Brain microvascular endothelial cell (primary cell): ENCODE measurements at regions not wholly inside any gene's neighbourhood (a gene's known extent, or its start where the extent isn't known, plus 50 kb on each side); places are given as distances from the start of the nearest gene placed in this dataset.
"Not testable (repeated sequence)": the region's sequence is repeated elsewhere in the genome, so short reads cannot be mapped to it uniquely, and the experiment has no call there.

Source experiments
- DNase-seq: peaks from one replicate; pipeline ENCODE4 v3.0.0-alpha.2; 2020
- H3K27ac ChIP-seq: fragments of 250-450 bp; sonication (Bioruptor Pico); 2 replicates; pipeline ENCODE4 v1.5.1; 2020; ENCODE audit warnings: mild to moderate bottlenecking, moderate library complexity
- H3K27me3 ChIP-seq: fragments of 250-450 bp; sonication (Bioruptor Pico); replicated peaks from 2 replicates; pipeline ENCODE4 v1.5.1; 2020; ENCODE audit warnings: mild to moderate bottlenecking
- H3K36me3 ChIP-seq: fragments of 250-450 bp; sonication (Bioruptor Pico); replicated peaks from 2 replicates; pipeline ENCODE4 v1.5.1; 2020; ENCODE audit warnings: mild to moderate bottlenecking
- H3K4me3 ChIP-seq: 2 replicates; pipeline ENCODE4 v1.5.1; 2011; ENCODE audit warnings: low read depth, mild to moderate bottlenecking, control low read depth, low read length, moderate library complexity
- CTCF ChIP-seq: IDR thresholded peaks from 2 replicates; pipeline ENCODE4 v1.5.1; 2011; ENCODE audit warnings: low read depth, mild to moderate bottlenecking, moderate library complexity, low read length, control low read depth, inconsistent platforms; ENCODE audit errors: missing control alignments
- in situ Hi-C: cut with HindIII; loops from 2 replicates; pipeline ENCODE4 v1.10.0; 2017; ENCODE audit warnings: low sequenced_read_pairs, low pct_ligation_motif_present

- in situ Hi-C loops = no loop called here
- no peak for TF ChIP-seq CTCF
- Histone ChIP-seq H3K36me3 (no peaks in the 10 kb centered on the region), H3K27me3 (no peaks in the 10 kb centered on the region), H3K27ac (no peak overlapping the region), H3K4me3 (no peak overlapping the region)
- DNase-seq = no peak
Observed at GRCh38 chrX:28408017-28408723, 179.1 kb upstream of the IL1RAPL1 start.

GRCh38 chrX:28398342-28398741, 188.9 kb upstream of the IL1RAPL1 start:
- Histone ChIP-seq H3K27me3 (no peaks in the 10 kb centered on the region), H3K36me3 (no peaks in the 10 kb centered on the region), H3K27ac (no peak overlapping the region), H3K4me3 (no peak overlapping the region)
- TF ChIP-seq CTCF = no peak
- DNase-seq = no peak
- in situ Hi-C loops = no loop called here

- peak; percentile 39 for DNase-seq
- in situ Hi-C loops = no loop called here
- Histone ChIP-seq H3K4me3 (no peak overlapping the region), H3K27ac (no peak overlapping the region), H3K36me3 (no peaks in the 10 kb centered on the region), H3K27me3 (no peaks in the 10 kb centered on the region)
- no peak for TF ChIP-seq CTCF
Observed at GRCh38 chrX:28391528-28391927, 195.7 kb upstream of the IL1RAPL1 start.

- Histone ChIP-seq H3K27ac (no peak overlapping the region), H3K27me3 (no peaks in the 10 kb centered on the region), H3K4me3 (no peak overlapping the region), H3K36me3 (no peaks in the 10 kb centered on the region)
- in situ Hi-C loops = no loop called here
- DNase-seq = no peak
- TF ChIP-seq CTCF = no peak
Observed at GRCh38 chrX:28379103-28379502, 208.1 kb upstream of the IL1RAPL1 start.

- H3K27ac ChIP-seq, H3K27me3 ChIP-seq, H3K36me3 ChIP-seq, in situ Hi-C loops, DNase-seq, H3K4me3 ChIP-seq: not testable (repeated sequence)
Observed at GRCh38 chrX:28367649-28368048, 219.6 kb upstream of the IL1RAPL1 start.

- no peak for DNase-seq
- Histone ChIP-seq H3K36me3 (no peaks in the 10 kb centered on the region), H3K27me3 (no peaks in the 10 kb centered on the region), H3K4me3 (no peak overlapping the region), H3K27ac (no peak overlapping the region)
- no peak for TF ChIP-seq CTCF
- in situ Hi-C loops = no loop called here
Observed at GRCh38 chrX:28351801-28352200, 235.4 kb upstream of the IL1RAPL1 start.
